Body of pancreas (tissue), 4 donors: ENCODE measurements at regions not wholly inside any gene's neighbourhood (a gene's known extent, or its start where the extent isn't known, plus 50 kb on each side); places are given as distances from the start of the nearest gene placed in this dataset.

Source experiments
- ATAC-seq: fragments of 150-250 bp; one replicate; pipeline ENCODE4 v1.9.1; 2016
- DNase-seq, 4 donors: peaks; one replicate each; pipeline ENCODE4 v3.0.0-alpha.2; 2019
- H3K27ac ChIP-seq, 4 donors: fragments of 200-600 bp; sonication (generic); 1 replicate in 3 of 4; 2 replicates in 1 of 4; pipeline versions ENCODE4 v1.5.1 to v1.6.1; 2016 to 2019; ENCODE audit warnings: mild to moderate bottlenecking in 1 of 4, mixed read lengths in 1 of 4, moderate library complexity in 1 of 4
- H3K27me3 ChIP-seq, 2 donors: fragments of 200-600 bp; sonication (generic); one replicate each; pipeline ENCODE4 v1.6.0; 2016; ENCODE audit warnings: mild to moderate bottlenecking in 1 of 2
- H3K36me3 ChIP-seq, 2 donors: fragments of 200-600 bp; sonication (generic); replicated peaks in 1 of 2; 2 replicates each; pipeline ENCODE4 v1.5.1; 2016; ENCODE audit warnings: low read depth in 2 of 2; ENCODE audit not compliant: insufficient read depth in 1 of 2
- H3K4me1 ChIP-seq: fragments of 200-600 bp; sonication (generic); one replicate; pipeline ENCODE4 v1.6.0; 2016
- H3K4me3 ChIP-seq, 2 donors: fragments of 200-600 bp; sonication (generic); 1 replicate in 1 of 2; 2 replicates in 1 of 2; pipeline ENCODE4 v1.5.1; 2016 to 2019
- H3K9me3 ChIP-seq, 3 donors: fragments of 200-600 bp; sonication (generic); 1 replicate in 2 of 3; 2 replicates in 1 of 3; pipeline ENCODE4 v1.5.1; 2016
- CTCF ChIP-seq, 7 experiments: fragments of 450-650 bp in 4 of 7; fragments of 200-600 bp in 3 of 7; sonication (generic) in 3 of 7; IDR thresholded peaks; one replicate each; pipeline ENCODE4 v1.5.1; 2016 to 2019; ENCODE audit warnings: antibody characterized with exemption in 7 of 7
- POLR2A ChIP-seq, 3 donors: fragments of 450-650 bp; IDR thresholded peaks; one replicate each; pipeline ENCODE4 v1.6.1; 2016; ENCODE audit warnings: antibody characterized with exemption in 3 of 3, mild to moderate bottlenecking in 2 of 3
- WGBS, 2 donors: methylation state at CpG; one replicate each; pipeline ENCODE4 v1.1.5; 2017; 5-methylcytosine and 5-hydroxymethylcytosine counted together
- intact Hi-C: fragments of 100-400 bp; cut with DNase I; formaldehyde crosslinking; loops from one replicate; pipeline ENCODE4 v1.15.1; 2023

GRCh38 chr4:63814171-63814964, 594.9 kb downstream of the TECRL start:
- Histone ChIP-seq H3K27ac (no peak overlapping the region), H3K4me3 (no peak overlapping the region), H3K9me3 (no peaks in the 10 kb centered on the region), H3K4me1 (no peaks in the 10 kb centered on the region), H3K27me3 (no peaks in the 10 kb centered on the region), H3K36me3 (no peaks in the 10 kb centered on the region)
- DNase-seq (no peak), ATAC-seq (no peak)
- no peak for TF ChIP-seq POLR2A (IDR thresholded peaks at IDR 0.05)
- no peak for TF ChIP-seq CTCF (IDR thresholded peaks at IDR 0.05)
- intact Hi-C loops: no loop called here
- 83 to 85% methylated on average over 3 to 4 of the region's 4 CpGs for WGBS, 2 donors

GRCh38 chr4:63799166-63799565, 610.1 kb downstream of the TECRL start:
- Histone ChIP-seq H3K9me3 (no peaks in the 10 kb centered on the region), H3K27me3 (no peaks in the 10 kb centered on the region), H3K4me3 (no peak overlapping the region), H3K27ac (no peak overlapping the region), H3K36me3 (no peaks in the 10 kb centered on the region), H3K4me1 (no peaks in the 10 kb centered on the region)
- no peak for TF ChIP-seq CTCF (IDR thresholded peaks at IDR 0.05)
- no peak for TF ChIP-seq POLR2A (IDR thresholded peaks at IDR 0.05)
- no peak for ATAC-seq
- intact Hi-C loops: no loop called here
- no peak for DNase-seq
- 41 to 61% methylated on average over 2 of the region's 2 CpGs for WGBS, 2 donors

GRCh38 chr4:63795301-63795700, 613.9 kb downstream of the TECRL start:
- H3K27ac ChIP-seq: no peak overlapping the region
- no peaks in the 10 kb centered on the region for H3K9me3 ChIP-seq
- no peaks in the 10 kb centered on the region for H3K27me3 ChIP-seq
- ATAC-seq (no peak), DNase-seq (no peak)
- TF ChIP-seq POLR2A (IDR thresholded peaks at IDR 0.05): no peak
- no peaks in the 10 kb centered on the region for H3K4me1 ChIP-seq
- H3K36me3 ChIP-seq: no peaks in the 10 kb centered on the region
- WGBS, 2 donors: 9 to 15% methylated on average over 2 of the region's 2 CpGs
- intact Hi-C loops: no loop called here
- no peak overlapping the region for H3K4me3 ChIP-seq

- no peak for ATAC-seq
- no peaks in the 10 kb centered on the region for H3K36me3 ChIP-seq
- DNase-seq: no peak
- no peak overlapping the region for H3K27ac ChIP-seq
- no peak overlapping the region for H3K4me3 ChIP-seq
- H3K27me3 ChIP-seq: no peaks in the 10 kb centered on the region
- H3K4me1 ChIP-seq: no peaks in the 10 kb centered on the region
- TF ChIP-seq POLR2A (IDR thresholded peaks at IDR 0.05): no peak
- no peak for TF ChIP-seq CTCF (IDR thresholded peaks at IDR 0.05)
- no peaks in the 10 kb centered on the region for H3K9me3 ChIP-seq
- WGBS, 2 donors: 58 to 59% methylated on average over 5 of the region's 5 CpGs
- intact Hi-C loops: no loop called here
These were observed 618.9 kb downstream of the TECRL start for GRCh38 chr4:63790377-63790776.

- 79 to 87% methylated on average over 1 of the region's 1 CpG for WGBS, 2 donors
- Histone ChIP-seq H3K4me1 (no peaks in the 10 kb centered on the region), H3K4me3 (no peak overlapping the region), H3K9me3 (no peaks in the 10 kb centered on the region), H3K27ac (no peak overlapping the region), H3K36me3 (no peaks in the 10 kb centered on the region), H3K27me3 (no peaks in the 10 kb centered on the region)
- DNase-seq (no peak), ATAC-seq (no peak)
- TF ChIP-seq POLR2A (IDR thresholded peaks at IDR 0.05): no peak
- intact Hi-C loops: no loop called here
These were observed 621.0 kb downstream of the TECRL start for GRCh38 chr4:63788271-63788670.

GRCh38 chr4:63787326-63787725, 621.9 kb downstream of the TECRL start:
- DNase-seq (no peak), ATAC-seq (no peak)
- no peak for TF ChIP-seq CTCF (IDR thresholded peaks at IDR 0.05)
- no peak for TF ChIP-seq POLR2A (IDR thresholded peaks at IDR 0.05)
- H3K4me1 ChIP-seq: no peaks in the 10 kb centered on the region
- no peak overlapping the region for H3K27ac ChIP-seq
- no peaks in the 10 kb centered on the region for H3K9me3 ChIP-seq
- H3K4me3 ChIP-seq: no peak overlapping the region
- H3K27me3 ChIP-seq: no peaks in the 10 kb centered on the region
- no peaks in the 10 kb centered on the region for H3K36me3 ChIP-seq
- WGBS, 2 donors: 56 to 71% methylated on average over 1 of the region's 1 CpG
- intact Hi-C loops: no loop called here
